HG02678 (cell line): ENCODE measurements at regions not wholly inside any gene's neighbourhood (a gene's known extent, or its start where the extent isn't known, plus 50 kb on each side); places are given as distances from the start of the nearest gene placed in this dataset.

Experiments
- ATAC-seq: cut with Tn5 transposase; IDR thresholded peaks from one replicate; pipeline ENCODE4 v1.9.1; 2021; ENCODE audit warnings: mild to moderate bottlenecking, moderate library complexity; ENCODE audit not compliant: unreplicated experiment

- ATAC-seq: no peak
Observed at GRCh38 chr1:4506591-4506990, 147.8 kb upstream of the AJAP1 start.

- ATAC-seq: no peak
Observed at GRCh38 chr1:4509206-4509605, 145.2 kb upstream of the AJAP1 start.

GRCh38 chr1:4510276-4510691 lies 144.1 kb upstream of the AJAP1 start:
- no peak for ATAC-seq

GRCh38 chr1:4511374-4511773 lies 143.0 kb upstream of the AJAP1 start:
- no peak for ATAC-seq

GRCh38 chr1:4512636-4513035 lies 141.8 kb upstream of the AJAP1 start:
- no peak for ATAC-seq

DNA sequence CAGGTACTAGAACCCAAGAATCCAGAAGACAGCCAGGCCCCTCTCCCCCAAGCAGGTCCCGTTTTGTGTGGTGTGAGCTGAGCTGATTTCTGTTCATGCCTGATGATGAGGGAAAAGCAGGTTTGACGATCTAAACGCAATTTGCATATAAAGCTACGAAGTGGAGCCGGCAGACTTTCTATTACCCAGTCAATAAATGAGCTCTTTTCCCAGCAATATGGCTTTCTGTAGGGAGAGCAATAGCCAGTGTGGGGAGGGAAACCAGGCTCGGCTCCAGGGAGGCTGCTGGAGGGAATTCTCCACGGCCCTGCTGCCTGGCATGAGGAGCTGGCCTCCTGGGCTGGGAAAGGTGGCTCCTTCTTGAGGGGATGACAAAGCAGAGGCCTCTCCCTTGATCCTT lies 140.7 kb upstream of the AJAP1 start:
- ATAC-seq: no peak

DNA sequence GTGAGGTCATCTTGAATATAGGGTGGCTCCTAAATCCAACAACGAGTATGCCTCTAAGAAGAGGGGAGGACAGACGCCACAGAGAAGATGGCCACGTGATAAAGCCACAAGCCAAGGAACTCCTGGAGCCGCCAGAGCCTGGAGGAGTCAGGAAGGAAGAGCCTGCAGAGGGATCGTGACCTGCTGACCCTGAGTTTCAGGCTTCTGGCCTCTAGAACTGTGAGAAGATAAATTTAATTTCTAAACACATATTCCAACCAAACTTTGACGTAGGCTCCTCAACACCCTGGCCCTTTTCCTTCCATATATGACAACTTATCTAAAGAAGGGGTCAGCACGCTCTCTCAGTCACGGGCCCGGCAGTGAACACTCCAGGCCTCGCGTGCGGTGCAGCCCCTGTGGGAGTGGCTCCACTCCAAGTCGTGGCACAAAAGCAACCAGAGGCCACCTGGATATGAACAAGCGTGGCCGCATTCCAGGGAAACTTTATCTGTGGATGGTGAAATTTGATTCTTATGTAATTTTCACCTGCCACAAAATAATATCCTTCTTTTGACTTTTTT lies 138.6 kb upstream of the AJAP1 start:
- ATAC-seq: no peak

GRCh38 chr1:4516596-4516995 lies 137.8 kb upstream of the AJAP1 start:
- ATAC-seq: no peak

GRCh38 chr1:4517186-4517954 lies 137.0 kb upstream of the AJAP1 start:
- no peak for ATAC-seq

GRCh38 chr1:4518621-4519020 lies 135.8 kb upstream of the AJAP1 start:
- ATAC-seq: no peak

DNA sequence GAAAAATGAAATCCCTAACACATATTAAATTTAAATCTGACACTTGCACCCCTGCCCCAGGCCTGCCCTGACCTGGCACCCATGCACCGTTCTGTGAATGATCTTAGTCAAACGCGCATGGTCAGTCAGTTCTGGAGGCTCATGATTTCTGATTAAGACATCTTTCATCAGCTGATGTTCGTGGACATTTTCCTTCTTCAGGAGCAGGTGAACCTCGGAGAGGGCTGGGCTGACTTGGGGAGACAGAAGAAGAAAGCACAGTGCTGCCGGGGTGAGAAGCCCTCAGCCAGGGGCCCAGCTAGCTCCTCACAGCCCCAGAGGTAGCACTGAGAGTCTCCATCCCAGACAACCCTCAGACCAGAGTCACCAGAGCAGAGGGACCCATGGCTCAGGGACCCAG lies 134.5 kb upstream of the AJAP1 start:
- no peak for ATAC-seq

DNA sequence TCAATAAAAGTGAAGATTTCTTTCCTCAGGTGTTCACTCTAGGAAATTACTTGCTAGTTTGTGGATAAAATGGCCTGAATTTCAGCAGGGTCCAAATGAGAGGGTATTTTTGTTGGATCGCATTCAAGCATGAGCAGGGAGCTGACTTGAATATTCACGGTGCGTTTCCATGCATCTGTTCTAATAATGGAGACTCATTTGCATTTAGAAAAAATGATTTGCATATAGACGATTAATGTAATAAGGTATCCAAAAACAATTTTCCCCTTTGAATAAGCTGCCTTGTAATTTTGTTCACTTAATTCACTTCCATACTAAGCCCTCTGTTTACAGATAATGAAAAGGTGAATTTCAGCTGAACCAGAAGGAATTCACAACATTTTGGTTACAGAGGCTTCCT lies 130.9 kb upstream of the AJAP1 start:
- ATAC-seq: no peak

DNA sequence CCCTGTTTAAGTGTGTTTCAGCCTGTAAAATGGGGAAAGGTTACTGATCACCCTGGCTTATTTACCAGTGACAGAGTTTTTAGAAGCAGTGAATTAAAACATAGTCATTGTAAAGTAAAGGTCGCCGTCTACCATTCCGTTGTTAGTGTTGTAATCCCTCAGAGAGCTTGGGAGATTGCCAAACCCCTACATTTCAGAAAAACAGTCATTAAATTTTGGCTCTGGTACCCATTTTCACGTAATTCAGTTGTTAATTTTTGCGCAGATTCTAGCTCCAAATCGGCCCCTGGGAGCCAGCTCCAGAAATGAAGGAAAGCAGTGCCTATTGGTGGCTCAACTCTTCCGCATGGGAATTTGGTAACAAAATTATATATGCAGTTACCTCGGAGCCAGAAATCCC lies 127.7 kb upstream of the AJAP1 start:
- no peak for ATAC-seq

GRCh38 chr1:4527819-4528218 lies 126.6 kb upstream of the AJAP1 start:
- ATAC-seq: no peak

DNA sequence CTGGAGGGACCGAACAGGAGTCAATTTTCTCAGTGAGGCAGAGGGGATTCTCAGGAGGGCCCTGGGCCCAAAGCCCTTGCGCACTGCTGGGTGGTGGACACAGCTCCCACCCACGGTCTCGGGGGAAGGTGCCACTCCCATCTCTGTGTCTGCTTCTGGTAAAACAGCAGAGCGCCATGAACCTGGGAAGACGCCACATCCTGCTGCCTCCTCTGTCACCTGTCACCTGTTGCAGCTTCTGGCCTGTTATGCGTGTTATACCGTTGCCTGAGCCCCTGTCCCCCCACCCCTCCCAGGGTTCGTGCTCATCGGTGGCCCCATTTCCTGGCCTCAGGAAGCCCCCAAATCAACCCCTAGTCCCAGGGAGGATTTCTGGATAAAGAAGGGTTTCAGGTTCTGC lies 125.8 kb upstream of the AJAP1 start:
- ATAC-seq: no peak

GRCh38 chr1:4529446-4530165 lies 124.8 kb upstream of the AJAP1 start:
- ATAC-seq: no peak

GRCh38 chr1:4530166-4530785 lies 124.1 kb upstream of the AJAP1 start:
- ATAC-seq: no peak

GRCh38 chr1:4531842-4532241 lies 122.6 kb upstream of the AJAP1 start:
- ATAC-seq: no peak

GRCh38 chr1:4532656-4533055 lies 121.8 kb upstream of the AJAP1 start:
- no peak for ATAC-seq

GRCh38 chr1:4546911-4547310 lies 107.5 kb upstream of the AJAP1 start:
- ATAC-seq: no peak

- no peak for ATAC-seq
Observed at GRCh38 chr1:4549930-4550329, 104.5 kb upstream of the AJAP1 start.

GRCh38 chr1:4550941-4551340 lies 103.5 kb upstream of the AJAP1 start:
- ATAC-seq: no peak
